HuH-7.5 (cell line): ENCODE measurements at regions not wholly inside any gene's neighbourhood (a gene's known extent, or its start where the extent isn't known, plus 50 kb on each side); places are given as distances from the start of the nearest gene placed in this dataset.
"Not testable (repeated sequence)": the region's sequence is repeated elsewhere in the genome, so short reads cannot be mapped to it uniquely, and the experiment has no call there.

Experiments used
- DNase-seq: peaks from one replicate; pipeline ENCODE4 v3.0.0; 2011; ENCODE audit warnings: low spot score

DNA sequence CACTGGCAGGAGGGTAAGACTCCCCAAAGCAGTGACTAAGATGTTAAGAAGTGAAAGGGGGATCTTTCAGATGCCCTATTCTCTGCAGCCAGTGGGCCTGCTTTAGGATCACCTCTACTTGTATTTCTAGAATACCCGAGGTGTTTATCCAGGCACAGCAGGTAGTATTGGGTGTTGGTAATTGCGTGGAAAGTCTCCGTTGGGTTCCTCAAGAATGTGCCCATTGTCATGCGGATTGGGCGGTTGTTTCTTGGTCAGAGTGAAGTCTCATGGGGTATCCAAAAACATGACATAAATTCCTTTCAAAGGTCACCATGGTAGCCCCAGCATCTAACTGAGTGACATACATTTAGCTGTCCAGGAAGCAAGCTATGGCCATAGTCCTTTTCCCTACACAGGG lies 308.8 kb downstream of the RPIA start:
- DNase-seq: no peak

DNA sequence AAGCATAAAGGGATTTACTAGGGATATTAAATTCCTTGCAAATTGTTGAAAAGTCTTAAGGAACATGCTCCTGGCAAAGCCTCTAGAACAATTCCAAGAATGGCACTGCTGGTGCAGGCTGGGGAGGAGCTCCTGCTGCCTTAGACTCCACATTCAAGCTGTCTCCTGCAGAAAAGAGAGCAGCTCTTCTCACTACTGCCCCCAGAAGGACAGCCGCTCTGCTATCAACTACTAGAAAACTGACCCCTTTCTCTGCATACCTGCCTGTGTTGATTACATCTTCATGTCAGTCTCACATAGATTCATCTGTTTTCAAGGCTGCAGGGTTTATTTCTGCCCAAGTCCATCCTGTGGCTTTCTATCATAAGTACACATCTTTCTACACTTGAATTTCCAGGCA lies 312.8 kb downstream of the RPIA start:
- not testable (repeated sequence) for DNase-seq

DNA sequence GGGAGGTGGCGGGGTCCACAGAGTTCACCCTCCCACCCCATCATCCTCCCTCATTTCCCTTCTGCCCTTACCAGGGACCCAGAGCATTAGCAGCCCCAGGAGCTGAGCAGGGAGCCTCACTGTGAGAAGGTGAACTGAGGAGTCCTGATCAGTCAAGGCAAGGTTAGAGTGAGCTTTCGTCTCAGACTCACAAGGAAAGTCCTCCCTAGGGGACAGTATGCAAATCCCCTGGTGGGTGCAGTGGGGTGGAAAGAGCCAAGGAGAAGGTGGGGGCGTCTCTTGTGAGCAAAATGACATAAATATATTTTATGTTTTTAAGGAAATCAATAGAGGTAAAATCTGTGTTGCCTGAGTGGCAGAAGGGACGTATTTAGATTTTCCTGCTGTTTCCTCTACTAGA lies 329.1 kb downstream of the RPIA start:
- not testable (repeated sequence) for DNase-seq

DNA sequence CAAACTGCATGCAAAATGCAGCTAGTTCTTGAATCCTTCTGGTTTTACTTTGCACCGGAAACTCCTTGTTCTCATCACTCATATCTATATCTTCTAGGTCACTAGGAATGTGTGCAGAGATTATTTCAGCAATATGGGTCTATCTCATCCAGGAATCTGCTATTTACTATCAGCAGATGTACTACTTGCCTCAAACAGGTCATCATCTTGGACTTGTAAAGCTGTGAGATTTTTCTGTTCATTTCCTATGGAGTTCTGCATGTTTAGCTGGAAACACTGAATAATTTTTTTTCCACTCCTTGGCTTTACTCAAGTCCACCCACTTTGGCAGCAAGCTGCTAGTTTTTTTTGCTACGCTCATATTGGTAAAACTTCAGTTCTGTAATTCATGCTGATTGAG lies 334.8 kb downstream of the RPIA start:
- DNase-seq: not testable (repeated sequence)

DNA sequence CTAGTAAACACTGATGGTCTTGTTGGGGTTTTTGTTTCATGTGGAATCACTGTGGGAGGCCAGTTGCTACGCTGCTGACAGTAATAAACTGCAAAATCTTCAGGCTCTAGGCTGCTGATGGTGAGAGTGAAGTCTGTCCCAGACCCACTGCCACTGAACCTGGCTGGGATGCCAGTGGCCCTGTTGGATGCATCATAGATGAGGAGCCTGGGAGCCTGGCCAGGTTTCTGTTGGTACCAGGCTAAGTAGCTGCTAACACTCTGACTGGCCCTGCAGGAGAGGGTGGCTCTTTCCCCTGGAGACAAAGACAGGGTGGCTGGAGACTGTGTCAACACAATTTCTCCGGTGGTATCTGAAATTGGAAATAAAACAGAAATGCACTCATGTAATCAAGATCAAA lies 335.6 kb downstream of the RPIA start:
- DNase-seq: not testable (repeated sequence)

DNA sequence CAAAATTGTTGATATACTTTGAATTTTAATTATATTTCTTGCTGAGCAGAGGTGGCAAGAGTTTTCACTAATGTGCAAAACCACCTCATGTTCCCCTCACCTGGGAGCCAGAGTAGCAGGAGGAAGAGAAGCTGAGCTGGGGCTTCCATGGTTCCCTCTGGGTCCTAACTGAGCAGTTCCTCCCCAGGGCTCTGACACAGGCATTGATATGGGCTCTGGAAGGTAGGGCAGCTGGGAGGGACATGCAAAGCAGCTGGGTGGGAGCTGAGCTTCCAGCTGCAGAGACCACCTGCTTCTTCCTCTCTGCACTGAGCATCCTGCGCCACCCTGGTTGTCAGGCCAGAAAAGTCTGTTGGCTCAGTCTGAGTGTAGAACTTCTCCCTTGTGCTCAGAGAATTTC lies 336.1 kb downstream of the RPIA start:
- DNase-seq: not testable (repeated sequence)

DNA sequence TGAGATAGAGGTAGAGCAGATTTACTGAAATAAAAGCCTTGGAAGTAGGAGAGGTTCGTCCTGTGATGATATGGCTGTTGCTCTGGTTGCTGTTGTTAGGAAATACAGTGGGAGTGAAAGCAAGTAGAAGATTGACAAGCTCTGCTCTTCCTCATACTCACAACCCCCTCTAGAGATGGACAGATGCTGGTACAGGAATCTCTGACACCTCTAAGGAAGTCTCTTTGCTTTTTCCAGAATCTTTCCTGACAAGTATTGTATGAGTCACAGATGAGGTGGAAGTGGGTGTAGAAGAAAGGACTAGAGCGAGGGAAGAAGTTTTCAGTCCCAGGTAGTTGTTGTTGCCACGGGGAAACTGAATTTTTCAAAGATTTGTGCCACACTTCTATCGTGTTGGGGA lies 337.8 kb downstream of the RPIA start:
- DNase-seq: not testable (repeated sequence)

DNA sequence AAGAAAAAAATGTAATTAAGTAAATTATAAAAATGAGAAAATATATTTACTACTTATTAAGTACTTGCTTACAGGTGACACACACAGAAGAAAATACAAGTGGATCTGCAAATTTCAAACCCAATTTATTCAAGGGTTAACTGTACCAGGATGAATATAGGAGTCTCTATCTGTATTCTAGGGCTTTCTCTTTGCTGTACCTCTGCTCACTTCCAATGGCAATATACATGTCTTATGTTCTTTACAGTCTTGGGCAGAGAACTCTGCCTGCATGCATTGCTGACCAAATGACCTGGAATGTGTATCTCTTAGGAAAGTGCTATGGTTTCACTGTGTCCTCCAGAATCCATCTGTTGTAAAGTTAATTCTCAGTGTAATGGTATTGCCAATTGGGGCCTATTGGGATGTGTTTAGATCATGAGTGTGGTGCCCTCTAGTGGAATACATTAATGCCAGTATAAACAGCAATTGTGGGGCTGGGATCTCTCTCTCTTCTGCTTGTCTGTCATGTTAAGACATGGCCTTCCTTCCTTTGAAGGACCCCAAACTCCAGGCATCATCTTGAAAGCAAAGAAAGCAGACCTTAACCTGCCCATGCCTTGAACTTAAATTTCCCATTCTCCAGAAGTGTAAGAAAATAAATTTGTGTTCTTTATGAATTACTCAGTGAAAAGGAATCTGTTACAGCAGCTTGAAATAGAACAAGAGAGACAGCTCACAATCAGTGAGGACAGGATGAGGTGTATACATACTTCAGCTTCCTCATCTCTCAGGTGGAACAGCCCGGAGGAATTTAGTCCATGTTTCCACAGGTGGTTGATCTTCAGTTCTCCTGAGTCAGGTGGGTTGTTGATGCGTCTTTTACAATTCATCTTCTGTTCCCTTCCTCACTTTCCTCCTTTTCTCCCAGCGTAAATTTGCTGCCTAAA lies 356.9 kb downstream of the RPIA start:
- DNase-seq: not testable (repeated sequence)

DNA sequence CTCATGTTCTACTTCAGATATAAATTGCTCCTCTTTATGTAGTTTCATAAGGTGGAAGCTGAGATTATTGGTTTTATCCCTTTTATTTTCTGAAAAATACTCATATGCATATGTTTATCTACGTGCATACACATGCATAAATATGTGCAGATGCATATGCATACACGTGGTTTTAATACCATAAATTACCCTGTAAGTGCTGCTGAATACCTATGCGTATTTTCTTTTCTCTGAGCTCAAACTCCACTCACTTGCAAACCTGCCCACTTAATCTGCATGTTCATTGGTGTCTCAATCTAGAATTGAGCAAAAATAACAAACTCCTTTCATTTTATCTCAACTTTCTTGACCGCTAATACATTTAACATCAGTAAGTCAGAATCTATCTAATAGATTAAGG lies 367.1 kb downstream of the RPIA start:
- not testable (repeated sequence) for DNase-seq

DNA sequence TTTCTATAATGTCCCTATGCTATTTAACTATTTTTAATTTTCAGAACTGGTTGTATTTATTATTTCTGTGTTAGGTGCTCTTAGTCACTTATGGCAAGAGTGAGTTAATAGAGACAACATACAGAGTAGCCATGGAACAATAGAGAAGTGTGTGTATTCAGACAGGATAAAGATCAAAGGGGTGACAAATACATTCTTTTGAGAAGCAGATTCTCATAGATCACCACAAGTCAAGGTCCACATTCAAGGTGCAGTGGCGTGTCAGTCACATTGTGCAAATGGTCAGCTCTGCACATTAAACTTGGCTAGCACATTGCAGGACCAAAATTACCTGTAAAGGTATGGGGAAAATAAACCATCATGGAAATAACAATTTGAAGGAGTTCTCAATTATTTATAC lies 369.7 kb downstream of the RPIA start:
- DNase-seq: not testable (repeated sequence)

DNA sequence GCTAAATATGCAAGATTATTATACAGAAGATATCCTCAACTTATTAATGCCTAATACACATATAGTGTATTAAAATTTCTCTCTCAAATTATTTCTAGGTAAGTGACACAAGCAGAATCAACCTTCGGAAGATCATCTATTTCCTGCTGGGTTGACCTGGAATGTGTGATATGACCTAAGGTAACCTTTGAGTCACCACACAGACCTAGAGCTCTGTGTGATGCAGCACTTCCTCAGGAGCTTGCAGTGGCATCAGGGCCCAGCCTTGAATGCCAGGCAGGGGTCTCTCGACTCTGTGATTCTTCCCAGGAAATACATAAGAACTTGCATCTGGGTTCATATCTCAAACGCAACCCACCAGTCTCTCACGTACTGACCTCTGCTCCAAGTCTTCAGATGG lies 385.3 kb downstream of the RPIA start:
- DNase-seq: not testable (repeated sequence)

DNA sequence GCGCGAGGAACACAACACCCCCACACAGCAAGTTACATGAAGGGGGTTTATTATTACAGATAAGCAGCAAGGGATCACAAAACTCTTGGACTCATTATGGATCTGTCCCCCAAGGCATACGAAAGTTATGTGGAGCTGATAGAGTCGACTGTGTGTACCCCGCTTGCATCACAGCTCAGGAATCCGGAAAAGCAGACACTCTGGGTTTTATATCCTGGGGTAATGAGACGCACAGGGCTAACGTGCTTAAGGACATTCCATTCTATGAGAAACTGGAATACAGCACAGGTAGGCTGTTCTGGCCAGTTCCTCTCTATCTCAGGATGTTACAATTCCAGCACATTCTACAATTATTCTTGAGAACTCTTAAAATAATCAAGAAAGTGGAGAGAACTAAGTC lies 401.4 kb downstream of the RPIA start:
- not testable (repeated sequence) for DNase-seq

DNA sequence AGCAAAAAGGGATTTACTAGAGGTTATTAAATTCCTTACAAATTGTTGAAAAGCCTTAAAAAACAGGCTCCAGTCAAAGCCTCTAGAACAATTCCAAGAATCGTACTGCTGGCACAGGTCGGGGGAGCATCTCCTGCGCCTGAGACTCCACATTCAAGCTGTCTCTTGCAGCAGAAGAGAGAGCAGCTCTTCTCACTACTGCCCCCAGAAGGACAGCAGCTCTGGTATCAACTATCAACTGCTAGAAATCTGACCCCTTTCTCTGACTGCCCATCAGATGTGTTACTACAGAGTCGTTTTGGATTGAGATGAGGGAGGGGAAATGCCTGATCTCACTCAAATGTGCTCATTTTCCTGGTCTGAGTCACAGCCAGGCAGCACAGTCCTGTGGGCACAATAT lies 403.6 kb downstream of the RPIA start:
- not testable (repeated sequence) for DNase-seq

DNA sequence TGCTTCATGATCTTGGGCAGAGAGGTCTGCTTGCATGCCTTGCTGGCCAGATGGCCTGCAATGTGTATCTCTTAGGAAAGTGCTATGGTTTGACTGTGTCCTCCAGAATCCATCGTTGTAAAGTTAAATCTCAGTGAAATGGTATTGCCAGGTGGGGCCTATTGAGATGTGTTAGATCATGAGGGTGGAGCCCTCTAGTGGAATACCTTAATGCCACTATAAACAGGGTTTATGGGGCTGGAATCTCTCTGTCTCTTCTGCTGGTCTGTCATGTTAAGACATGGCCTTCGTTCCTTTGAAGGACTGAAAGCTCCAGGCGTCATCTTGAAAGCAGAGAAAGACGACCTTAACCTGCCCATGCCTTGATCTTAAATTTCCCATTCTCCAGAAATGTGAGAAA lies 411.1 kb downstream of the RPIA start:
- not testable (repeated sequence) for DNase-seq

DNA sequence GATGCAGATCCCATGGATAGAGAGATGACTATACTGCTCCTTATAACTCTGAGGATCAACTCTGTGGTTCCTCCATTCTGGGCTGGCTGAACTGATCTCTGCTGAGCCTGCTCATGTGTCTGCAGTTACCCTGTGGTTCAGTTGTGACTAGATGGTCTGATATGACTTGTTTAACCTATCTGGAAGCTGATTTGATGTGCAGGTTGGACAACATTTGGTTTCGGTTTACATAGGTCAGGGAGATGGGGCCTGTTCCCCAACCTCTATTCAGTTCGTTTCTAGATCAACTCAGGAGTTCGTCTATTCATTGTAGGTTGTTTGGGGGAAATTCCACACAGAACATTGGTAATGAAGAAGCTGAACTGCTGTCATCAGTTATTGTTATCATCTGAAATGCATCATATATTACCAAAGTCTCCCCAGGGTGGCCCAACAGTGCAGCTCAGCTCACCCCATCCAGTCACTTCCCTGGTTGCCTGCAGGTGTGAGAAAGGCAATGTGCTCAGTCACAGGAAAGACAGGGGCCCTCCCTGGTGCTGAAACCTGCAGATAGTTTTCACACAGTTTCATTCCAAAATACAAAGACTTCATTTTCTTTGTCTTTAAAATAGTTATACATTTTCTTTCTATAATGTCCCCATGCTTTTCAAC lies 415.0 kb downstream of the RPIA start:
- not testable (repeated sequence) for DNase-seq

DNA sequence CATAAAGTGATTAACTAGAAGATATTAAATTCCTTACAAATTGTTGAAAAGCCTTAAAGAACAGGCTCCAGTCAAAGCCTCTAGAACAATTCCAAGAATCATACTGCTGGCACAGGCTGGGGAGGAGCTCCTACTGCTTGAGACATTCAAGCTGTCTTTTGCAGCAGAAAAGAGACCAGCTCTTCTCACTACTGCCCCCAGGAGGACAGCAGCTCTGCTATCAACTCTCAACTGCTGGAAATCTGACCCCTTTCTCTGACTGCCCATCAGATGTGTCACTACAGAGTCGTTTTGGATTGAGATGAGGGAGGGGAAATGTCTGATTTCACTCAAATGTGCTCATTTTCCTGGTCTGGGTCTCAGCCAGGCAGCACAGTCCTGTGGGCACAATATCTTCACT lies 421.0 kb downstream of the RPIA start:
- not testable (repeated sequence) for DNase-seq

DNA sequence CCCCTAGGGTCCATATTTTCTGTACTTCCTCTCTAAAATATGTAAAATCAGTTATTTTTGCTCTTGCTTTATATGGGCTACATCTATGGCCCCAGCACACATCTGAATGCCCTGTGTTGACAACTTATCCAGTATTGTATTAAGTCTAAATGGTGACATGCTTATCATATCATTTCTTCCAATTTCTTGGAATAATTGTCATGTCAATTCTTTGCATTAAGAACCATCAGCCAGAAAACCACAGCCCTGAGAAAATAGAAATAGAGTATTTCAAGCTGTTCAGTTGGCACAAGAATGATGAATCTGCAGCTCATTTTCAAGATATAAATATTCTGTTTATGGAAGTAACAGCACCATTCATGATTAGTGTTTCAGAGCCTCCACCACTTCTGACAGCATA lies 421.8 kb downstream of the RPIA start:
- not testable (repeated sequence) for DNase-seq

DNA sequence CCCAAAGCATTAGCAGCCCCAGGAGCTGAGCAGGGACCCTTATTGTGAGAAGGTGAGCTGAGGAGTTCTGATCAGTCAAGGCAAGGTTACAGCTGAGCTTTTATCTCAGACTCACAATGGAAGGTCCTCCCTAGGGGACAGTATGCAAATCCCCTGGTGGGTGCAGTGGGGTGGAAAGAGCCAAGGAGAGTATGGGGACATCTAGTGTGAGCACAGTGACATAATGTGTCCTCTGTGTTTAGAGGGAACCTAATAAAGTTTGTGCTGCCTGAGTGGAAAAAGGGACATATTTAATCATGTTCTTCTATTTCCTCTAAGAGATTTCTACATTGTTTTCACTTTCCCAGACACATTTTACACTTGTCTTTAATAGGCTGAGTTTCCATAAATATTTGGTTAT lies 438.0 kb downstream of the RPIA start:
- DNase-seq: not testable (repeated sequence)

DNA sequence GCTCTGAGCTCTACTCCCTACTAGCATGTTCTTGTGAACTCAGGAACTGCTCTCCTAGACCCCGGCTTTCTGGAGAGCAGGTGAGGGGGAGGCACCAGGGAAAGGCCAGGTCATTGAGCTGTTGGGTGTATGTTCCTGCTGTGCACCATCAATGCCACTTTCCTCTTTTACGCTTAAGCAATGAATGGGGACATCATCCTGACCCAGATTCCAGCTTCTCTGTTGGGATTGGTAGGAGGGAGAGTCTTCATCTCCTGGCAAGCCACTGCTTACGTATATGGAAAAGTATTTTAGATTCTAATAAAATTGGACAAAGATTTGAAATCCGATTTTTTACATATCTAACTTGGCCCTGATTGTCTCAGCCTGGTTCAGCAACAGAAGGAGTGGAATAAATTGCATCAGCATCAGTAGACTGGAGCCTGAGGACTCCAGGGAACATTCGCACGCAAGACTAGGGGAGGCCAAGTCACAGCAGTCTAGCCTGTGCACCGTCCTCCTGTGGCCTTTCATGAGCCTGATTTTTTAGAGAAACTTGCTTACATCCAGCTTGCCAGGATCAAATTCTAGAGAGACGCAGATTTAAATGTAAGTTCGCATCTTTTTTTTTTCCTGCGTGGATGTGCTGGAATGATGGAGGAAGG lies 439.3 kb downstream of the RPIA start:
- not testable (repeated sequence) for DNase-seq

DNA sequence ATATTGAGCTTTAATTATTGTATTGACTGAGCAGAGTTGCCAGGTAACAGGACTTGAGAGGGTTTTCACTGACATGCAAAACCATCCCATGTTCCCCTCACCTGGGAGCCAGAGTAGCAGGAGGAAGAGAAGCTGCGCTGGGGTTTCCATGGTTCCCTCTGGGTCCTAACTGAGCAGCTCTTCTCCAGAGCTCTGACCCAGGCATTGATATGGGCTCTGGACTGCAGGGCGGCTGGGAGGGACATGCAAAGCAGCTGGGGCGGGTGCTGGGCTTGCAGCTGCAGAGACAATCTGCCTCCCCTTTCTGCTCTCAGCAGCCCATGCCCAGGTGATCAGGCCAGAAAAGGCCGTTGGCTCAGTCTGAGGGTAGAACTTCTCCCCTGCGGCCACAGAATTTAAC lies 451.5 kb downstream of the RPIA start:
- DNase-seq: not testable (repeated sequence)

DNA sequence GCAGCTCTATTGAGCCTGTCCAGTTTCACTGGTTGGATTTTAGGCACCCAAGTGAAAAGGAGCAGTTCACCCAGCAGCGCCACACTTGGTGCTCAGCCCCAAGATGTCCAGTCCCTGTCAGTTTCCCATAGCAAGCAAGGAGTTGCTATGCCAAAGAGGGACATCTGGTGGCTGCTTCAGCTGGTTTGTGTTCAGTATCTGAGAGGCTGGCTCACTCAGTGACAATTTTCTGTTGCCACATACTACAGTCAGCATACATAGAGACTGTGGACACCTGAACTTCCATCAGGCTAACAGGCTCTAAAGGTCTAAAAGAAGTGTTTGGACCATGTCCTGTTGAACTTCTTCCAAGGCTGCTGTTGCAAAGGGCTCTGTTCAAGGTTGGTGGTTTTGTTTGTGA lies 453.9 kb downstream of the RPIA start:
- DNase-seq: not testable (repeated sequence)

DNA sequence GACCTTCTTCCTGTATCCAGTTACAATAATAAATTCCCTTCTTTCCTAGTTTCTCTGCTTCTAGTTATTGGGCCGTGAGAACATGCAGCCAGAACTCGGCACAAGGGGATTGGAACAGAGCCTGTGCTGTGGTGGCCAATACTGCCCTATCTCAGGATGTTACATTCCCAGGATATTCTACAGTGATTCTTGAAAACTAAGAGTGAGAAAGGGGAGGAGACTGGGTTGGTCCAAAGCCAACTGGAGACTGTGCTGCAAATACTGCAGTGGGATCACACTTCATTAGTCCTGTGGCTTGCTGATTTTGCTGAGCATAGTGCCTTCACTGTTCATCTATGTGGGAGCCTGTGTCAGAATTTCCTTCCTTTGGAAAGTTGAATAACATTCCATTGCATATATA lies 456.8 kb downstream of the RPIA start:
- not testable (repeated sequence) for DNase-seq

DNA sequence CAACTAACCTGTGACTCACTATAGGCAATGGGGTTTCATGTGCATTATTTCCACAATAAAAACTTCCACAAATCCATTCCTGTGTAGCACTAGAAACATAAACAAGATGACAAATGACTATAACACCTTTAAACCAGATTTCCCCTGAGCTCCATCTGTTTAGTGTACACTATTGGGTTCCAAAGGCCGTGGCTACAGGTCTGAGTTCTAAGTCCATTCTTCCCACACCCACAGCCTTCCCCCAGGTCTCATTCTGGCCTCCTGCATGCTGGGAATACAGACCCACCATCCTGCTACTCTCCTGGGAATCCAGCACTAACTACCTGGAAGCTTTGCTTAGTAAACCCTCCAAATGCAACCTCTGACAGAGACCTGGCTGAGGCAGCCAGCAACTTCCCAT lies 460.2 kb downstream of the RPIA start:
- DNase-seq: not testable (repeated sequence)
